ENCODE measurements at regions not wholly inside any gene's neighbourhood (a gene's known extent, or its start where the extent isn't known, plus 50 kb on each side); places are given as distances from the start of the nearest gene placed in this dataset.
"Not testable (repeated sequence)": the region's sequence is repeated elsewhere in the genome, so short reads cannot be mapped to it uniquely, and the experiment has no call there.

- H3K4me1 ChIP-seq: no peaks in the 10 kb centered on the region
- H3K27me3 ChIP-seq: no peaks in the 10 kb centered on the region
- no peaks in the 10 kb centered on the region for H3K9me3 ChIP-seq (replicated peaks in 1 of 11)
- TF ChIP-seq Cebpa-rat (IDR thresholded peaks at IDR 0.05): no peak
- H4K20me1 ChIP-seq: no peaks in the 10 kb centered on the region
- H3K4me3 ChIP-seq: no peak overlapping the region
- H3K36me3 ChIP-seq: no peaks in the 10 kb centered on the region
- H3K27ac ChIP-seq: no peak overlapping the region
- H3K9ac ChIP-seq: no peak overlapping the region
- H3K4me2 ChIP-seq: no peak overlapping the region
These were observed 175.3 kb downstream of the NPIPB11 start for GRCh38 chr16:29231244-29231643.

GRCh38 chr16:29230671-29231096 lies 175.8 kb downstream of the NPIPB11 start:
- no peaks in the 10 kb centered on the region for H3K9me3 ChIP-seq (replicated peaks in 1 of 11)
- no peaks in the 10 kb centered on the region for H4K20me1 ChIP-seq
- H3K4me3 ChIP-seq: no peak overlapping the region
- H3K36me3 ChIP-seq: no peaks in the 10 kb centered on the region
- no peak overlapping the region for H3K27ac ChIP-seq
- H3K4me1 ChIP-seq: no peaks in the 10 kb centered on the region
- TF ChIP-seq Cebpa-rat (IDR thresholded peaks at IDR 0.05): no peak
- H3K4me2 ChIP-seq: no peak overlapping the region
- no peaks in the 10 kb centered on the region for H3K27me3 ChIP-seq
- no peak overlapping the region for H3K9ac ChIP-seq

GRCh38 chr16:29230006-29230668 lies 176.4 kb downstream of the NPIPB11 start:
- not testable (repeated sequence) for H3K36me3 ChIP-seq, H3K4me3 ChIP-seq

GRCh38 chr16:29229616-29230005 lies 176.9 kb downstream of the NPIPB11 start:
- H3K27me3 ChIP-seq; H3K36me3 ChIP-seq; H3K4me2 ChIP-seq; H3K4me3 ChIP-seq; H3K9ac ChIP-seq; H4K20me1 ChIP-seq; H3K4me1 ChIP-seq; H3K9me3 ChIP-seq (replicated peaks in 1 of 11); H3K27ac ChIP-seq: not testable (repeated sequence)

More at GRCh38 chr16:29230006-29230668, 176.4 kb downstream of the NPIPB11 start:
- not testable (repeated sequence) for H3K4me2 ChIP-seq; H3K27me3 ChIP-seq; H3K9me3 ChIP-seq (replicated peaks in 1 of 11); H3K4me1 ChIP-seq; H4K20me1 ChIP-seq; H3K27ac ChIP-seq; H3K9ac ChIP-seq

GRCh38 chr16:29228664-29229611 lies 177.6 kb downstream of the NPIPB11 start:
- H3K36me3 ChIP-seq; H4K20me1 ChIP-seq; H3K27me3 ChIP-seq; H3K4me3 ChIP-seq; H3K4me1 ChIP-seq; H3K27ac ChIP-seq; H3K9me3 ChIP-seq (replicated peaks in 1 of 11); H3K4me2 ChIP-seq; H3K9ac ChIP-seq: not testable (repeated sequence)

GRCh38 chr16:29227751-29228663 lies 178.5 kb downstream of the NPIPB11 start:
- H3K27me3 ChIP-seq; H3K4me1 ChIP-seq; H3K36me3 ChIP-seq; H3K4me2 ChIP-seq; H4K20me1 ChIP-seq; H3K9me3 ChIP-seq (replicated peaks in 1 of 11); H3K9ac ChIP-seq; H3K4me3 ChIP-seq; H3K27ac ChIP-seq: not testable (repeated sequence)

GRCh38 chr16:29226782-29227181 lies 179.7 kb downstream of the NPIPB11 start:
- TF ChIP-seq Cebpa-rat (IDR thresholded peaks at IDR 0.05): no peak

GRCh38 chr16:29224675-29225074 lies 181.8 kb downstream of the NPIPB11 start:
- H3K4me1 ChIP-seq; H4K20me1 ChIP-seq; H3K27me3 ChIP-seq; H3K36me3 ChIP-seq; H3K4me2 ChIP-seq; H3K9me3 ChIP-seq (replicated peaks in 1 of 11); H3K9ac ChIP-seq; H3K27ac ChIP-seq; H3K4me3 ChIP-seq: not testable (repeated sequence)

More at GRCh38 chr16:29226782-29227181, 179.7 kb downstream of the NPIPB11 start:
- H3K27ac ChIP-seq: no peak overlapping the region
- H4K20me1 ChIP-seq: no peaks in the 10 kb centered on the region
- no peaks in the 10 kb centered on the region for H3K27me3 ChIP-seq
- no peak overlapping the region for H3K4me2 ChIP-seq
- no peaks in the 10 kb centered on the region for H3K9me3 ChIP-seq (replicated peaks in 1 of 11)
- H3K4me3 ChIP-seq: no peak overlapping the region
- no peaks in the 10 kb centered on the region for H3K4me1 ChIP-seq
- H3K9ac ChIP-seq: no peak overlapping the region
- no peaks in the 10 kb centered on the region for H3K36me3 ChIP-seq

- not testable (repeated sequence) for H3K4me1 ChIP-seq, H3K9ac ChIP-seq, H3K4me3 ChIP-seq
These were observed 183.9 kb downstream of the NPIPB11 start for GRCh38 chr16:29222615-29223014.

GRCh38 chr16:29222008-29222407 lies 184.5 kb downstream of the NPIPB11 start:
- H3K36me3 ChIP-seq; H3K4me2 ChIP-seq; H3K9me3 ChIP-seq (replicated peaks in 1 of 11); H3K9ac ChIP-seq; H4K20me1 ChIP-seq; H3K27ac ChIP-seq; H3K4me1 ChIP-seq; H3K4me3 ChIP-seq; H3K27me3 ChIP-seq: not testable (repeated sequence)

More at GRCh38 chr16:29222615-29223014, 183.9 kb downstream of the NPIPB11 start:
- not testable (repeated sequence) for H3K36me3 ChIP-seq; H3K27ac ChIP-seq; H3K27me3 ChIP-seq; H4K20me1 ChIP-seq; H3K9me3 ChIP-seq (replicated peaks in 1 of 11); H3K4me2 ChIP-seq

GRCh38 chr16:29221281-29221955 lies 185.1 kb downstream of the NPIPB11 start:
- H3K27ac ChIP-seq; H3K36me3 ChIP-seq; H3K9me3 ChIP-seq (replicated peaks in 1 of 11); H3K4me3 ChIP-seq; H3K9ac ChIP-seq; H3K27me3 ChIP-seq; H3K4me1 ChIP-seq; H3K4me2 ChIP-seq; H4K20me1 ChIP-seq: not testable (repeated sequence)

GRCh38 chr16:29220647-29221191 lies 185.8 kb downstream of the NPIPB11 start:
- H3K4me2 ChIP-seq, H3K4me3 ChIP-seq: not testable (repeated sequence)

More at GRCh38 chr16:29220647-29221191, 185.8 kb downstream of the NPIPB11 start:
- not testable (repeated sequence) for H3K36me3 ChIP-seq; H4K20me1 ChIP-seq; H3K27ac ChIP-seq; H3K9ac ChIP-seq; H3K27me3 ChIP-seq; H3K9me3 ChIP-seq (replicated peaks in 1 of 11); H3K4me1 ChIP-seq

Measured in BLaER1 treated with 17β-estradiol and CSF1 and Interleukin-3, amounts not matched to agents 10 nM and 100 nM (cell line).